GM18870 (cell line): ENCODE measurements at regions not wholly inside any gene's neighbourhood (a gene's known extent, or its start where the extent isn't known, plus 50 kb on each side); places are given as distances from the start of the nearest gene placed in this dataset.
A peak's percentile ranks its signal among the peaks of the same experiment; 100 is the strongest.

ENCODE experiments used
- ATAC-seq: cut with Tn5 transposase; IDR thresholded peaks from one replicate; pipeline ENCODE4 v1.9.1; 2021; ENCODE audit warnings: moderate library complexity; ENCODE audit not compliant: unreplicated experiment

- no peak for ATAC-seq
Measured at GRCh38 chr5:145283141-145283810, 551.9 kb downstream of the PRELID2 start.

- ATAC-seq, result no peak
Measured at GRCh38 chr5:145280806-145281205, 554.3 kb downstream of the PRELID2 start.

GRCh38 chr5:145280214-145280613 lies 554.9 kb downstream of the PRELID2 start:
- no peak for ATAC-seq

- ATAC-seq, result no peak
Measured at GRCh38 chr5:145260670-145261069, 574.5 kb downstream of the PRELID2 start.

GRCh38 chr5:145247745-145248040 lies 587.4 kb downstream of the PRELID2 start:
- ATAC-seq, result no peak

- peak; percentile 50 for ATAC-seq
Measured at GRCh38 chr5:145246961-145247744, 588.0 kb downstream of the PRELID2 start.

- no peak for ATAC-seq
Measured at GRCh38 chr5:145246379-145246778, 588.8 kb downstream of the PRELID2 start.

GRCh38 chr5:145245354-145245753 lies 589.8 kb downstream of the PRELID2 start:
- no peak for ATAC-seq

GRCh38 chr5:145244788-145245187 lies 590.4 kb downstream of the PRELID2 start:
- no peak for ATAC-seq

- ATAC-seq, result no peak
Measured at GRCh38 chr5:145244251-145244650, 590.9 kb downstream of the PRELID2 start.

GRCh38 chr5:145243016-145243415 lies 592.1 kb downstream of the PRELID2 start:
- no peak for ATAC-seq

GRCh38 chr5:145242551-145242950 lies 592.6 kb downstream of the PRELID2 start:
- ATAC-seq, result no peak

- peak; percentile 81 for ATAC-seq
Measured at GRCh38 chr5:145237843-145238242, 597.3 kb downstream of the PRELID2 start.

- no peak for ATAC-seq
Measured at GRCh38 chr5:145236983-145237382, 598.2 kb downstream of the PRELID2 start.

GRCh38 chr5:145236127-145236526 lies 599.0 kb downstream of the PRELID2 start:
- no peak for ATAC-seq

- ATAC-seq, result no peak
Measured at GRCh38 chr5:145233461-145233860, 601.7 kb downstream of the PRELID2 start.

GRCh38 chr5:145230781-145231180 lies 604.4 kb downstream of the PRELID2 start:
- ATAC-seq, result no peak

GRCh38 chr5:145228564-145228963 lies 606.6 kb downstream of the PRELID2 start:
- ATAC-seq, result no peak

- no peak for ATAC-seq
Measured at GRCh38 chr5:145227881-145228280, 607.3 kb downstream of the PRELID2 start.

- ATAC-seq, result no peak
Measured at GRCh38 chr5:145226726-145227125, 608.4 kb downstream of the PRELID2 start.

- ATAC-seq, result no peak
Measured at GRCh38 chr5:145225529-145225928, 609.6 kb downstream of the PRELID2 start.

- no peak for ATAC-seq
Measured at GRCh38 chr5:145223582-145223981, 611.6 kb downstream of the PRELID2 start.

- ATAC-seq, result no peak
Measured at GRCh38 chr5:145222622-145223021, 612.5 kb downstream of the PRELID2 start.
